Lower leg skin (tissue), 4 donors: ENCODE measurements at regions not wholly inside any gene's neighbourhood (a gene's known extent, or its start where the extent isn't known, plus 50 kb on each side); places are given as distances from the start of the nearest gene placed in this dataset.
"Not testable (repeated sequence)": the region's sequence is repeated elsewhere in the genome, so short reads cannot be mapped to it uniquely, and the experiment has no call there.

Experiments
- DNase-seq, 2 donors: peaks; one replicate each; pipeline ENCODE4 v3.0.0-alpha.2; 2019; ENCODE audit warnings: low spot score in 2 of 2
- H3K4me3 ChIP-seq: fragments of 200-600 bp; sonication (generic); 2 replicates; pipeline ENCODE4 v1.5.1; 2017; ENCODE audit warnings: mild to moderate bottlenecking, low read depth; ENCODE audit not compliant: poor library complexity, severe bottlenecking
- POLR2A ChIP-seq, 2 donors: fragments of 450-650 bp; IDR thresholded peaks; one replicate each; pipeline ENCODE4 v1.6.1; 2016 to 2017; ENCODE audit warnings: antibody characterized with exemption in 2 of 2, mild to moderate bottlenecking in 1 of 2, moderate library complexity in 1 of 2
- WGBS, 2 donors: methylation state at CpG; one replicate each; pipeline ENCODE4 v1.1.5; 2018; 5-methylcytosine and 5-hydroxymethylcytosine counted together
- intact Hi-C: fragments of 100-400 bp; cut with DNase I; formaldehyde crosslinking; loops from one replicate; pipeline ENCODE4 v1.15.0; 2023; ENCODE audit warnings: low total_unique reads
- TF ChIP-seq, protein P1 (sequence below), 3 donors: fragments of 450-650 bp; IDR thresholded peaks; one replicate each; pipeline ENCODE4 v1.5.1; 2016; ENCODE audit warnings: antibody characterized with exemption in 3 of 3, mild to moderate bottlenecking in 3 of 3, moderate library complexity in 2 of 3

GRCh38 chr3:8348076-8348475, 153.5 kb upstream of the LMCD1 start:
- TF ChIP-seq, protein P1, sequence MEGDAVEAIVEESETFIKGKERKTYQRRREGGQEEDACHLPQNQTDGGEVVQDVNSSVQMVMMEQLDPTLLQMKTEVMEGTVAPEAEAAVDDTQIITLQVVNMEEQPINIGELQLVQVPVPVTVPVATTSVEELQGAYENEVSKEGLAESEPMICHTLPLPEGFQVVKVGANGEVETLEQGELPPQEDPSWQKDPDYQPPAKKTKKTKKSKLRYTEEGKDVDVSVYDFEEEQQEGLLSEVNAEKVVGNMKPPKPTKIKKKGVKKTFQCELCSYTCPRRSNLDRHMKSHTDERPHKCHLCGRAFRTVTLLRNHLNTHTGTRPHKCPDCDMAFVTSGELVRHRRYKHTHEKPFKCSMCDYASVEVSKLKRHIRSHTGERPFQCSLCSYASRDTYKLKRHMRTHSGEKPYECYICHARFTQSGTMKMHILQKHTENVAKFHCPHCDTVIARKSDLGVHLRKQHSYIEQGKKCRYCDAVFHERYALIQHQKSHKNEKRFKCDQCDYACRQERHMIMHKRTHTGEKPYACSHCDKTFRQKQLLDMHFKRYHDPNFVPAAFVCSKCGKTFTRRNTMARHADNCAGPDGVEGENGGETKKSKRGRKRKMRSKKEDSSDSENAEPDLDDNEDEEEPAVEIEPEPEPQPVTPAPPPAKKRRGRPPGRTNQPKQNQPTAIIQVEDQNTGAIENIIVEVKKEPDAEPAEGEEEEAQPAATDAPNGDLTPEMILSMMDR (IDR thresholded peaks at IDR 0.05) = no peak
- TF ChIP-seq POLR2A (IDR thresholded peaks at IDR 0.05) = no peak
- intact Hi-C loops = no loop called here
- no peak overlapping the region for H3K4me3 ChIP-seq
- WGBS, 2 donors = 87 to 88% methylated on average over 2 of the region's 2 CpGs
- DNase-seq = no peak

DNA sequence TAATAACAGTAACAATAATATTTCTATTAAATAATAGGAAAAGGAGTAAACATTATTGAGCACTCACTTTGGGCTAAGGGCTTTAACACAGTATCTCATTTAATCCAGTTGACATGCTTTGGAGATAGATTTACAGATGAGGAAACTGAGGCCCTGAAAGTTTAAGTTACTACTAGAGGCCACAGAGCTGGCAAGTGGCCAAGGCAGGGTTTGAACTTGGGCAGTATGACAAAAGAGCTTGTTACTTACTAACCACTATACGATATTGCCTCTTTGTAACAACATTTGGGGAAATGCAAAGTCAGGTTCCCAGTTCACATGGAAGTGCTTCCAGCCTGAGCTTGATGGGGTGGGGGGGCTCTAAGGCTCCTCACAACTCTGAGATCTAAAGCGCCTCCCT, 149.1 kb upstream of the LMCD1 start:
- 82 to 86% methylated on average over 2 of the region's 2 CpGs for WGBS, 2 donors
- H3K4me3 ChIP-seq = no peak overlapping the region
- TF ChIP-seq, protein P1 (IDR thresholded peaks at IDR 0.05) = no peak
- no peak for TF ChIP-seq POLR2A (IDR thresholded peaks at IDR 0.05)
- intact Hi-C loops = no loop called here
- DNase-seq = no peak

- WGBS, 2 donors = 92 to 96% methylated on average over 2 of the region's 2 CpGs
- intact Hi-C loops = no loop called here
- DNase-seq = no peak
- TF ChIP-seq, protein P1 (IDR thresholded peaks at IDR 0.05) = no peak
- no peak for TF ChIP-seq POLR2A (IDR thresholded peaks at IDR 0.05)
- no peak overlapping the region for H3K4me3 ChIP-seq
Measured at GRCh38 chr3:8353364-8353763, 148.3 kb upstream of the LMCD1 start.

- no peak overlapping the region for H3K4me3 ChIP-seq
- intact Hi-C loops = no loop called here
- TF ChIP-seq, protein P1 (IDR thresholded peaks at IDR 0.05) = no peak
- no peak for TF ChIP-seq POLR2A (IDR thresholded peaks at IDR 0.05)
- 97 to 100% methylated on average over 1 of the region's 1 CpG for WGBS, 2 donors
- no peak for DNase-seq
Measured at GRCh38 chr3:8355346-8355745, 146.3 kb upstream of the LMCD1 start.

DNA sequence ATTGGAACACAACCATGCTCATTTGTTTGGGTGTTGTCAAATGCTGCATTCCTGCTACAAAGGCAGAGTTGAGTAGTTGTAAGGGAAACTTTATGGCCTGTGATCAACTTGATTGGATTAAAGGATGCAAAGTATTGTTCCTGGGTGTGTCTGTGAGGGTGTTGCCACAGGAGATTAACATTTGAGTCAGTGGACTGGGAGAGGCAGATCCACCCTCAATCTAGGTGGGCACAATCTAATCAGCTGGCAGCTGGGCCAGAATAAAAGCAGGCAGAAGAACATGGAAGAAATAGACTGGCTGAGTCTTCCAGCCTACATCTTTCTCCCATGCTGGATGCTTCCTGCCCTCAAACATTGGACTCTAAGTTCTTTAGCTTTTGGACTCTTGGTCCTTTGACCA, 145.6 kb upstream of the LMCD1 start:
- DNase-seq, intact Hi-C loops, H3K4me3 ChIP-seq: not testable (repeated sequence)

GRCh38 chr3:8357859-8358258, 143.8 kb upstream of the LMCD1 start:
- DNase-seq = no peak
- intact Hi-C loops = no loop called here
- H3K4me3 ChIP-seq = no peak overlapping the region
- no peak for TF ChIP-seq POLR2A (IDR thresholded peaks at IDR 0.05)
- TF ChIP-seq, protein P1 (IDR thresholded peaks at IDR 0.05) = no peak
- WGBS, 2 donors = 90 to 94% methylated on average over 7 of the region's 7 CpGs
